ENCODE measurements at regions not wholly inside any gene's neighbourhood (a gene's known extent, or its start where the extent isn't known, plus 50 kb on each side); places are given as distances from the start of the nearest gene placed in this dataset.
A peak's percentile ranks its signal among the peaks of the same experiment; 100 is the strongest.
"Not testable (repeated sequence)": the region's sequence is repeated elsewhere in the genome, so short reads cannot be mapped to it uniquely, and the experiment has no call there.

DNA sequence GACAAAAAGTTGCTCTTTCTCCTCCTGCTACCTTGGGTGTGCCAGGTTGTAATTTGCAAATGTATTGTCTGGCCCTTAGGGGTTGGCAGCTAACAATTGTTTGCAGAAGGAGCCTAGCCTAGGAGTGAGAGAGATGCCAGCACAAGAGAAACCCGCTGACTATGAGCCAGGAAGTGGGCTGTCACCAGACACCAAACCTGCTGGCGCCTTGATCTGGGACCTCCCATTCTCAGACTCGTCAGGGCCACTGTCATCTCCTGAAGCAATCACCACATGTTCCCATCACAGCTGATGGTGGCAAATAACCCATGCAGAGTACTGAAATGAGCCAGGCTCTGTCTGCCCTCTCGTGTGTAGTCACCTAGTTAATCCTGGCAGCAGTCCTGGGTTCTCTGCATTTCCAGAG lies 406.4 kb upstream of the NPAP1 start:
- TF ChIP-seq, protein P1, sequence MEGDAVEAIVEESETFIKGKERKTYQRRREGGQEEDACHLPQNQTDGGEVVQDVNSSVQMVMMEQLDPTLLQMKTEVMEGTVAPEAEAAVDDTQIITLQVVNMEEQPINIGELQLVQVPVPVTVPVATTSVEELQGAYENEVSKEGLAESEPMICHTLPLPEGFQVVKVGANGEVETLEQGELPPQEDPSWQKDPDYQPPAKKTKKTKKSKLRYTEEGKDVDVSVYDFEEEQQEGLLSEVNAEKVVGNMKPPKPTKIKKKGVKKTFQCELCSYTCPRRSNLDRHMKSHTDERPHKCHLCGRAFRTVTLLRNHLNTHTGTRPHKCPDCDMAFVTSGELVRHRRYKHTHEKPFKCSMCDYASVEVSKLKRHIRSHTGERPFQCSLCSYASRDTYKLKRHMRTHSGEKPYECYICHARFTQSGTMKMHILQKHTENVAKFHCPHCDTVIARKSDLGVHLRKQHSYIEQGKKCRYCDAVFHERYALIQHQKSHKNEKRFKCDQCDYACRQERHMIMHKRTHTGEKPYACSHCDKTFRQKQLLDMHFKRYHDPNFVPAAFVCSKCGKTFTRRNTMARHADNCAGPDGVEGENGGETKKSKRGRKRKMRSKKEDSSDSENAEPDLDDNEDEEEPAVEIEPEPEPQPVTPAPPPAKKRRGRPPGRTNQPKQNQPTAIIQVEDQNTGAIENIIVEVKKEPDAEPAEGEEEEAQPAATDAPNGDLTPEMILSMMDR (conservative IDR thresholded peaks at IDR 0.05; ENCODE audit: low read depth, low read length), result no peak
- DNase-seq (ENCODE audit: low read depth), result no peak
- H3K4me3 ChIP-seq (ENCODE audit: low read length), result no peak overlapping the region

DNA sequence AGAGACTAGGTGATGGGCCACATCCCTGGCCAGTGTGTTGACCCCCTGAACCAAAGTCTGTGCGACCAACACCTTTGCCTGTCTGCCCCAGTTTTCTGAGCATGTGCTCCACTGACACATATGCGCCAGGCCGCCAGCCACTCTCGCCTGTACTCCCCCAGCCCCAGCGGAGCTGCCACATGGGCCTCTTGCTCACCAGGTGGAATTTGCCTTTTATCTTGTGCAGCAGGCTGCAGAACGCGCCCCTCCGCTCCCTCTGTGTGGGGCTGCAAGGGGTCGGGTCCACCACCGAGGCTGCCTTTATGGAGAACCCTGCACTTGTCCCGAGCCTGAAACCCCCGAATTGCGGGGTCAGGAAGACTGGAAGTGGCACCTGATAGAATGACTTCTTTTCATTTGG lies 405.7 kb upstream of the NPAP1 start:
- H3K4me3 ChIP-seq (ENCODE audit: low read length), result no peak overlapping the region
- TF ChIP-seq, protein P1 (conservative IDR thresholded peaks at IDR 0.05; ENCODE audit: low read depth, low read length), result no peak
- DNase-seq (ENCODE audit: low read depth), result no peak

DNA sequence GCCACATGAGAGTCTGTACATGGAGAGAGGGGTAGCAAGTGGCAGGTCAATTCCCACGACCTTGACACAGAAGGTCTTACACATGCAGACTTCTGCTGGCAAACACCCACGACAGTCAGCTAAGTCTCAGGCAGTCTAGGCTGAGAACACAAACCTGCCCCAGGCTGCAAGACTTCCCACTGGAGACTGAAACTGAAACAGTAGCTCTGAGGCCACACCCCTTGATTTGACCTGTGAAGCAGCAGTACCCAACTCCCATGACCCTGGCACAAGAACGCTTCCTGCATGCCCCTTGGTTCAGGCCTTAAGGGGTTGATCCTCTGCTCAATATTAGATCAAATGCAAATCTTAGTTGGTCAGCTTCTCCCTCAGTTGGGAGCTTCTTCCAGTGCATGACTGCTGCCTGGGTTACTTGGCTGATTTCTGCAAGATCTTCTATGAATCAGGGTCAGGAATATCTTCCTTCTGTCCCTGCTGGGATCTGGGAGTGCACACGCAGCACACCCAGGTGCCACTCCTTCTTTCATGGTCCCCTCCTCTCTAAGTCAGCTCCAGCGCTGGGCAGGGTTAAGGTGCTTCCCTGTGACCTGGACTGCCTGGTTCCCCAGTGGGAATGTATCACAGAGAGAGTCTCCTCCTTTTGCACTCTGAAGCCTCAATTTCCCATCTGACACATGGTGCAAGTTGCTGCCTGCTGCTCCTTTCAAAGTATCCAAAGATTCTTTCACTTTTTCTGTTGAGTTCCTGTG lies 403.9 kb upstream of the NPAP1 start:
- DNase-seq (ENCODE audit: low read depth); H3K4me3 ChIP-seq (ENCODE audit: low read length): not testable (repeated sequence)

DNA sequence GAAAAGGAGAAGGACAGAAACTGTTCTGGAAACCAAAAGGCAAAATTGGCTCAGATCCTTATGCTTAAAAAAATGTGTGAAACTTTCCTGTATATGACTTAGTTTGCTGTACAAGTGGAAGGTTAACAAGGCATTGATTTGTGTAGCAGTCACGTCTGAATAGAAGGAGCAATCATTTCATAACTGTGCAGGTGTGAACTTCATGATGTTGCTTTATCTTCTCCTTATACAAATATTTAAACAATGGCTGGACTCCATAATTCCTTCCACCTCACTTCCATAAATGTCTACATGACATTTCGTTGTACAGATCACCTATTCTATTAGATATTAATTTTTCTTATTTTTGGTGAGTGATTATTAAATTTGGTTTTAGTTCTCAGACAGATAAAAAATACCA lies 382.7 kb upstream of the NPAP1 start:
- TF ChIP-seq, protein P1 (conservative IDR thresholded peaks at IDR 0.05; ENCODE audit: low read depth, low read length), result no peak
- DNase-seq (ENCODE audit: low read depth), result no peak
- no peak overlapping the region for H3K4me3 ChIP-seq (ENCODE audit: low read length)

DNA sequence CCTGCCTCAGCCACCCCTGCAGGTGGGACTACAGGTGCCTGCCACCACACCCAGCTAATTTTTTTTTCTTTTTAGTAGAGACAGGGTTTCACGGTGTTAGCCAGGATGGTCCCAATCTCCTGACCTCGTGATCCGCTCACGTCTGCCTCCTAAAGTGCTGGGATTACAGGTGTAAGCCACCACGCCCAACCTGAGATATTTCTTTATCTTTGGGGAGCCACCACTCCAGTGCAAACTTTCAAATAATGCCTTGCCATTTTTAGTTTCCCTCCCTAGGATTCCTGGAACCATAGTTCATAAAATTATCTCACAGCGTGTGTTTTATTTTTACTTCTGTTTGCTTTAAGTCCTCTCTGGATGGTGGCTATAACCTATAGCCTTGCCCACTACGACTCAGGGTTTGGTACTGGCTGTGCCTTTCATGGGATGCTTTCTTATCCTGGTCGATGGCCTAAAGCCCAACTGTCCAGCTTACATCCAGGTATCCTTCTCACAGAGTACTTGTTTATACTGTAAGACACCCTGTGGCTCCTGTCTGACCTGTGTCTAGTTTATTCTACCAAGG lies 374.7 kb upstream of the NPAP1 start:
- DNase-seq (ENCODE audit: low read depth); H3K4me3 ChIP-seq (ENCODE audit: low read length): not testable (repeated sequence)

DNA sequence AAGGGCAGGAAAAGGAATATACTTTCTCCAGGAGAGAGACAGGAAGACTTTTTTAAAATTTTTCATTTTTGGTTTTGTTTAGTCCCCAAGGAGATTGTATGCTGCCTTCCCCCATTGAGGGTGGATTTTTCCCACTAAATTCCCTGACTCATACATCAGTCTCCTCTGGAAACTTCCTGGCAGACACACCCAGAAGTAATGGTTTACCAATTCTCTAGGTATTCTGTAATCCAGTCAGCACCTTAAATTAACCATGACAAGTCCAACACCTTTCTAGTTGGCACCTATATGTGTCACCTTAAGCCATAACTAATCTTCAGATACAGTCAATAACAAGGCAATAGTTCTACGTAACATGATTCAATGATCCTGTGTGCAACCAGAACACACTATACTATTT lies 373.6 kb upstream of the NPAP1 start:
- H3K4me3 ChIP-seq (ENCODE audit: low read length); DNase-seq (ENCODE audit: low read depth): not testable (repeated sequence)

DNA sequence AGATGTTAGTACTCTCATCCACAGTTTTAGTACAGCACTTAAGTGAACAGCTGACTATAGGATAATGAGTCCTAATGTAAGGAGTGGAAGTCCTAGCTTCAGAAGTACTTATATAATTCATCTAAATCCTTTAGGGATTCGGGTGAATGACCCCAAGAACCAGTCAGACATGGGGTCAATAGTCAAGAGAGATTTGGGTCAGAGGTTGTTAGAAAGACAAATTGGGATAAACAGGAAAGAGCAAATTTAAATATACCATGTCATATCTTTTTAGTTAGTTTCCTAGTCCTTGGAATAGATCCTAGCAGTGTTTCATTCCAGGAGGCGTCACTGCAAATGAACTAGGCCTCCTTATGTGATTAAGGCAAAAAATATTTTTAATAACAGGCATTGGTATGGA lies 370.8 kb upstream of the NPAP1 start:
- H3K4me3 ChIP-seq (ENCODE audit: low read length); DNase-seq (ENCODE audit: low read depth): not testable (repeated sequence)

DNA sequence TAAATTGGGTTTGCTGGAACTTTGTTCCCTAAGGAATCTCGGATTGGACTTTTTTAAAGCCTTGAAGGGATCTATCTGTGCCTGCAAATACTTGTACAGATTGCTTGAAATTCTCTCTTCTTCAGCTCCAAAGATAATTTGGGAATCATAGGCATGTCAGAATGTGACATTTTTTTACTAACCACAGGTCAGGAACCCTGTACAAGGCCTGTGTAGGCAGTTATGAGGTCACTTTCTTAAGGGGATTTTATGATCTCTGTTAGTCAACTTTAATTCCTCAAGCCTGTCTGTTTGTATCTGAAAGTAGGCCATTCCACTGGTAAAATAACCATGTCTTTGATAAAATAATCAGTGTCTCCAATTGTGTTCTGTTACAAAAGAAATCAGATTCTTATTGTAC lies 369.9 kb upstream of the NPAP1 start:
- H3K4me3 ChIP-seq (ENCODE audit: low read length); DNase-seq (ENCODE audit: low read depth): not testable (repeated sequence)

DNA sequence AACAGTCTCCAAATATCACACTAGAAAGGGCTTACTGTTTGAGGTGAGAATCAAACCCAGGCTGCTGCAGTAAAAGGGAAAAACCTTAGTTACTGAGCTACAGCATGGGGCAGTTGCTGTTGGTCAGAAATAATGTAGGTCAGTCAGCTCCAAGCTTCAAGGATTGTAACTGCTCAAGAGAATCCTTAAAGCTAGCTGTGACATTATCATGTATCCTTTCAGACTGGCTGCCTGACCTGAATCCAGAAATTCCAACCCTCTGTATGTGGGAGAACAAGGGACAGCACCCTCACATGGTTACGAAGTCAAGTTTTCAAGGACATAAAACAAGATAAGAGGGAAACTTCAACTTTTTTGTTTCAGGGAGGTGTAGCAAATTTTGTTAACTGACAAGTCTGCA lies 365.9 kb upstream of the NPAP1 start:
- not testable (repeated sequence) for H3K4me3 ChIP-seq (ENCODE audit: low read length); DNase-seq (ENCODE audit: low read depth)

DNA sequence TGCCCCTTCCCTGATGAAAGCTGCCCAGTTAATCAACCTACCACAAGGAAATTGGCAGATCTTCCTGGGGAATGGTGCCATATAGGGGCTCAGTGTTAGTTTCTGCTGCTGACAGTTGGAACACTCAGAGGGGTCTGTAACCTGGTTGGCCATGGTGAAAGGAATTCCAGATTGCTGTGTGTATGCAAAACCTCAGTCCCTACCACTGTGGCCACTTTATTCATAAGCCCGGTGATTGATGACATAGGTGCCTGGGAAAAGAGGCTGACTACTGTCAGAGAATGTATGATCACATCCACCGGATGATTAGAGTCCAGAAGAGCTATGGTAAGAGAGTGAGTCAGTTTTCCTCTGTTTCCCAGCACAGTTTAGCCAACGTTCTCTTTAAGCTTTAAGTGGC lies 363.9 kb upstream of the NPAP1 start:
- not testable (repeated sequence) for H3K4me3 ChIP-seq (ENCODE audit: low read length); DNase-seq (ENCODE audit: low read depth)

DNA sequence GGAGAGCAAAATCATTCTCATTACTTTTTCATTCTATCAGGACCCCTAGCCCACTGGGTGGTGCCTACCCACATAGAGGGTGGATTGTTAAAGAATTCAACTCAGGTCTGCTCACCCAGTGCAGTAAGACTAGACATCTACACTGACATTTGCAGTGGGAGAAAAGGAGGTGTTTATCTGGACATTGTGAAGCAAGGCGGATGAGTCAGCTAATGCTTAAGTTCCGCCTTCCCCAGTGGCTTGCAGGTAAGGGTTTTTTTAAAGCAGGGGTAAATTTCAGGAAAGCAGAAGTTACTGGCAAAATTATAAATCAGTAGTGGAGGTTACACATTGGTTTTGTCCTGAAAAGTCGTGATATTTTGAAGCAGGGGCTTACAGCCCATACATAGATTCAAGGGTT lies 359.2 kb upstream of the NPAP1 start:
- not testable (repeated sequence) for H3K4me3 ChIP-seq (ENCODE audit: low read length); DNase-seq (ENCODE audit: low read depth)

DNA sequence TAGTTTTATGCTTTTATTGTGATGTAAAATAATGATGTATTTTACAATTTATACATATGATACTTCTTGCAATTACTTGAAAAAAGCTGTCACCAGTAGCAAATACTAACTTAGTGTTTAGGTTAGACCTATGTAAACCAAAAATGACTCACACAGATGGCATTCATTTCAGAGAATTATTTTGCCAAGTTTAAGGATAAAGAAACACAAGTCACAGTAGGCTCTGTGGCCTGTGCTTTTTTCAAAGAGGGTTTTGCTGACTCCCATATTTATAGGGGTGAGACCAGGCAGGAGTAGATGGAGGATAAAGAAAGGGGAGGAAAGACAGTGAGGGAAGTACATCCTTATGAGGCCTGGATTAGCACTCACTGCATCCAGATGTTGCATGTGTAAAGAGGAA lies 356.6 kb upstream of the NPAP1 start:
- TF ChIP-seq, protein P1 (conservative IDR thresholded peaks at IDR 0.05; ENCODE audit: low read depth, low read length), result no peak
- H3K4me3 ChIP-seq (ENCODE audit: low read length), result no peak overlapping the region
- peak; percentile 3 for DNase-seq (ENCODE audit: low read depth)

DNA sequence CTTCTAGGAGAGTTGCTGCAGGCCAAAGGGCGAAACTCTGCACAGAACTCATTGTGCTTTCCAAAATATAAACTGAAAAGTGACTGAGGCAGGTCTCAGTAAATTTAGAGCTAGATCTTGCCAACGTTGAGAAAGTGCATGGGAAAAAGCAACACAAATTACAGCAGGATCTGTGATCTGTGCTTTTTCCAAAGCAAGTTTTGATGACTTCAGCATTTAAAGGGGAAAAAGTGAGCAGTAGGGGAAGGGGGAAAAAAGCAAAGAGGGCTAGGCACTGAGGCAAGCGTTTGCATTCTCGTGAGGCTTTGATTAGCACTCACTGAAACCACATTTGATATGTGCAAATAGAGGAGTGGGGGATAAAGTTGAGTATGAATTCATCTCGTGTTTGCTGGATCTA lies 351.5 kb upstream of the NPAP1 start:
- H3K4me3 ChIP-seq (ENCODE audit: low read length); DNase-seq (ENCODE audit: low read depth): not testable (repeated sequence)

DNA sequence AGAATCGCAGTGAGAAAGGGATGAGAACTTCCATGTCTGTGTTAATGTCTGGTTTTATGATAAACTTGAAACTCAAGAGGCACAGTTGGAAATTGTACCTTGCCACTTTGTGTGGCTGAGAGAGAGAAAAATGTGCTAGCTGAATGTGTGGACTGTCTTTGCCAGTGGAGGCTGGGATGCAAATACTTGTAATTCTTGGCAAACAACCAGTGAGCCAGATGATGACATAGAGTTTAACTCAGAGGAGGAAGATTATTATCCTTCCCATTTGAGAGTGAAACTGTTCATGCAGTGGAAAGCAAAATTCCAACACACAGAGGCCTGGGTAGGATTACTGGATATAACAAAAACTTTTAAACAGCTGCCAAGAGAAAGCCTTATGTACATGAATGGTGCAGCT lies 349.1 kb upstream of the NPAP1 start:
- H3K4me3 ChIP-seq (ENCODE audit: low read length), result not testable (repeated sequence)
- DNase-seq (ENCODE audit: low read depth), result peak; percentile 8

DNA sequence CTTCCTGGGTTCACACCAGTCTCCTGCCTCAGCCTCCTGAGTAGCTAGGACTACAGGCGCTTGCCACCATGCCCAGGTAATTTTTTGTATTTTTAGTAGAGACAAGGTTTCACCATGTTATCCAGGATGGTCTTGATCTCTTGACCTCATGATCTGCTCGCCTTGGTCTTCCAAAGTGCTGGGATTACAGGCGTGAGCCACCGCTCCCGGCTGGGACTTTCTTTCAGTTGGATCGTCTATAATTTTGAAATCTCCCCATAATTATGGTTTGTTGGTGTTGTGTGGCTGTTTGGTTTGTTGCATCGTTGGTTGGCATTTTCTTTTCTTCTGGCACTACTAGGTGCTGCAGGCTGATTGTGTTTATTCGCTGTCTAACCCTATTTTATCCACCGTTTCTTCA lies 343.6 kb upstream of the NPAP1 start:
- H3K4me3 ChIP-seq (ENCODE audit: low read length); DNase-seq (ENCODE audit: low read depth): not testable (repeated sequence)
